Colonic mucosa (tissue), 4 donors: ENCODE measurements at regions not wholly inside any gene's neighbourhood (a gene's known extent, or its start where the extent isn't known, plus 50 kb on each side); places are given as distances from the start of the nearest gene placed in this dataset.

Source experiments
- DNase-seq: peaks from one replicate; pipeline ENCODE4 v3.0.0-alpha.2; 2020
- H3K27ac ChIP-seq: fragments of 200-600 bp; one replicate; pipeline ENCODE4 v1.8.0; 2021
- H3K27me3 ChIP-seq: fragments of 200-600 bp; one replicate; pipeline ENCODE4 v1.8.0; 2021
- H3K36me3 ChIP-seq: fragments of 200-600 bp; one replicate; pipeline ENCODE4 v1.8.0; 2021
- H3K4me1 ChIP-seq: fragments of 200-600 bp; one replicate; pipeline ENCODE4 v1.8.0; 2021; ENCODE audit warnings: mild to moderate bottlenecking
- H3K4me3 ChIP-seq: fragments of 200-600 bp; one replicate; pipeline ENCODE4 v1.8.0; 2021
- H3K9ac ChIP-seq, 2 donors: one replicate each; pipeline ENCODE4 v1.7.0; 2013; ENCODE audit warnings: control low read depth in 2 of 2, low read depth in 2 of 2, low read length in 2 of 2
- H3K9me3 ChIP-seq: fragments of 200-600 bp; one replicate; pipeline ENCODE4 v1.8.0; 2021
- CTCF ChIP-seq: fragments of 200-600 bp; IDR thresholded peaks from one replicate; pipeline ENCODE4 v1.8.0; 2022; ENCODE audit warnings: antibody characterized with exemption, mild to moderate bottlenecking
- intact Hi-C: fragments of 100-400 bp; cut with DNase I; formaldehyde crosslinking; loops from one replicate; pipeline ENCODE4 v1.14.1; 2022
- donor health status: healthy.
- donor health status: DM: no; HTN: no; CAD: no.
- donor health status: DM: no; HTN: no; CAD: no.

- H3K27me3 ChIP-seq, result no peaks in the 10 kb centered on the region
- intact Hi-C loops, result no loop called here
- DNase-seq, result no peak
- H3K4me3 ChIP-seq, result no peak overlapping the region
- no peaks in the 10 kb centered on the region for H3K36me3 ChIP-seq
- H3K9ac ChIP-seq, result no peak overlapping the region
- no peak overlapping the region for H3K27ac ChIP-seq
- no peak for TF ChIP-seq CTCF
- H3K4me1 ChIP-seq, result no peaks in the 10 kb centered on the region
- H3K9me3 ChIP-seq, result no peaks in the 10 kb centered on the region
These were observed 341.4 kb downstream of the OTOL1 start for GRCh38 chr3:161838021-161838420.

DNA sequence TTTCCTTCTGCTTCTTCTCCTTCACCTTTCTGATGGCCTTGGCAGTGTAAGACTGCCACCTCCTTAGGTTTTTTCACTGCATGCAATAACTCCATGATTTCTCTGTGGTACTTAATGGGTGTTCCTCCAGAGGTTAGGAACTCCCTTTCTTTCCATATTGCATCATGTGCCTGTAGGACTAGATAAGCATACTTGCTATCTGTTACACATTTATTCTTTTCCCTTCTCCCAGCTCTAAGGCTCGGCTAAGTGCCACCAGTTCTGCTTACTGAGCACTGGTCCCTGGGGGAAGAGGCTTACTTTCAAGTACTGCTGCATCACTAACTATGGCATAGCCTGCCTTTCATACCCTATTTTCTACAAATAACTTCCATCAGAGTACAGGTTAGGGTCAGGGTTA is 351.8 kb downstream of the OTOL1 start:
- no peak for TF ChIP-seq CTCF
- H3K4me3 ChIP-seq, result no peak overlapping the region
- no peaks in the 10 kb centered on the region for H3K4me1 ChIP-seq
- no peak for DNase-seq
- no peaks in the 10 kb centered on the region for H3K27me3 ChIP-seq
- H3K9ac ChIP-seq, result no peak overlapping the region
- no peaks in the 10 kb centered on the region for H3K9me3 ChIP-seq
- intact Hi-C loops, result no loop called here
- H3K27ac ChIP-seq, result no peak overlapping the region
- no peaks in the 10 kb centered on the region for H3K36me3 ChIP-seq

DNA sequence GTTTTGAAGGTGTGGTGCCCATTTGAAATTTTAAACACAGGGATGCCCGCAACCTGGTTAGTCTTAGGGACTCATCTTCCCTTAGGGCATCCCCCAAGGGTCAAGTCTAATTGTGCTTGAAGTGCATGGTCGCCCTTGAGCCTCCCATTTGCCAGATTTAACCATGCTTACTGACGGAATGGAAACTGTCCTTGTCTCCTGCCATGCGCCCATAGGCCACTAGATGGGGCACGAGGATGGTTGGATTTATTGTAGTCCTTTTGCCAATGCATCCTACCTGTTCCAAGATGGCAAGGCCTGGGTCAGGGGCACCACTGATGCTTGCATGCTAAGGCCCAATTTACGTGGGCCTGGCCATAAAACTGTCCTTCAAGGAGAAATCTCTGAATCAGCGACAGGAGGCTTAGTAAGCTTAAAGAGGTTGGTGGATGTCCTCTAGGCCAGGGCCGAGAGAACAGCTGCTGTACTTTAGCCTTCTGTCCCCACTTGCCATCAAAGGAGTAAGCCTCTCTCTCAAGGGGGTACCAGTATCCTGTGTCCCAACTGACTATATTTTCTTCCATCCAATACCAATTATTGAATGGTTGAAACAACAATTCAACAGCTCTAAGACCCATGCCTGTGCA is 355.4 kb downstream of the OTOL1 start:
- peak; percentile 63 for DNase-seq
- peak; percentile 54 for TF ChIP-seq CTCF
- H3K27ac ChIP-seq, result no peak overlapping the region
- no peaks in the 10 kb centered on the region for H3K9me3 ChIP-seq
- intact Hi-C loops, result no loop called here
- H3K4me1 ChIP-seq, result no peaks in the 10 kb centered on the region
- no peaks in the 10 kb centered on the region for H3K36me3 ChIP-seq
- no peaks in the 10 kb centered on the region for H3K27me3 ChIP-seq
- no peak overlapping the region for H3K4me3 ChIP-seq
- H3K9ac ChIP-seq, result no peak overlapping the region

GRCh38 chr3:161852744-161853143 is 356.1 kb downstream of the OTOL1 start:
- Histone ChIP-seq H3K36me3 (no peaks in the 10 kb centered on the region), H3K9ac (no peak overlapping the region), H3K4me1 (no peaks in the 10 kb centered on the region), H3K4me3 (no peak overlapping the region), H3K27me3 (no peaks in the 10 kb centered on the region), H3K27ac (no peak overlapping the region), H3K9me3 (no peaks in the 10 kb centered on the region)
- intact Hi-C loops, result no loop called here
- DNase-seq, result no peak
- no peak for TF ChIP-seq CTCF

DNA sequence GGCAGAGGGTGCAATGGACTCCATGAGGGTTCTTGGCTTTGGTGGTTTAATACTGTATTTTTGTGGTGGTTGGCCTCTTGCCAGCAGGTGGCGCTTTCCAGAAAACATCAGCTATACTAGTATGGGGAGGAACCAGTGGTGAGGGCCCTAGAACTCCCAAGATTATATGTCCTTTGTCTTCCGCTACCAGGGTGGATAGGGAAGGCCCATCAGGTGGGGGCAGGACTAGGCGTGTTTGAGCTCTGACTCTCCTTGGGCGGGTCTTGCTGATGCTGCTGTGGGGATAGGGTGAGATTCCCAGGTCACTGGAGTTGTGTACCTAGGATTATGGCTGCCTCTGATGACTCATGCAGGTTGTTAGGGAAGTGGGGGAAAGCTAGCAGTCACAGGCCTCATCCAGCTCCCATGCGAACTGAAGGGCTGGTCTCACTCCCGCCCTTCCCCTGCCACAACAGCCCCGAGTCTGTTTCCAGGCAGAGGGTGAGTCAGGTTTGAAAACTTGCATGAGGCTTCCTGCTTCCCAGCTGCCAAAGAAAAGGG is 357.7 kb downstream of the OTOL1 start:
- DNase-seq, result peak; percentile 38
- Histone ChIP-seq H3K9ac (no peak overlapping the region), H3K4me1 (no peaks in the 10 kb centered on the region), H3K27me3 (no peaks in the 10 kb centered on the region), H3K9me3 (no peaks in the 10 kb centered on the region), H3K27ac (peak overlapping the region; percentile 22), H3K4me3 (no peak overlapping the region), H3K36me3 (no peaks in the 10 kb centered on the region)
- intact Hi-C loops, result no loop called here
- peak; percentile 15 for TF ChIP-seq CTCF
